Stomach (tissue), 8 donors: ENCODE measurements at regions not wholly inside any gene's neighbourhood (a gene's known extent, or its start where the extent isn't known, plus 50 kb on each side); places are given as distances from the start of the nearest gene placed in this dataset.

Experiments
- DNase-seq, 2 donors: peaks; one replicate each; pipeline versions ENCODE4 v3.0.0 to v3.0.0-alpha.2; 2013 to 2019
- H3K27ac ChIP-seq, 5 donors: fragments of 200-600 bp in 4 of 5; sonication (generic) in 4 of 5; one replicate each; pipeline ENCODE4 v1.5.1; 2013 to 2019; ENCODE audit warnings: mild to moderate bottlenecking in 1 of 5, moderate library complexity in 1 of 5
- H3K27me3 ChIP-seq, 3 donors: fragments of 200-600 bp; sonication (generic); one replicate each; pipeline ENCODE4 v1.5.1; 2017 to 2019; ENCODE audit warnings: mixed run types in 1 of 3
- H3K36me3 ChIP-seq, 4 donors: fragments of 200-600 bp; sonication (generic); 1 replicate in 3 of 4; 2 replicates in 1 of 4; pipeline ENCODE4 v1.5.1; 2016 to 2019
- H3K4me1 ChIP-seq, 4 donors: fragments of 200-600 bp; sonication (generic); one replicate each; pipeline ENCODE4 v1.5.1; 2016 to 2019
- H3K4me3 ChIP-seq, 4 donors: fragments of 200-600 bp; sonication (generic) in 3 of 4; one replicate each; pipeline ENCODE4 v1.5.1; 2016 to 2019; ENCODE audit warnings: mild to moderate bottlenecking in 1 of 4
- H3K9me3 ChIP-seq, 4 donors: fragments of 200-600 bp; sonication (generic); one replicate each; pipeline ENCODE4 v1.5.1; 2016 to 2019
- CTCF ChIP-seq, 7 experiments: fragments of 450-650 bp in 4 of 7; fragments of 200-600 bp in 3 of 7; sonication (generic) in 3 of 7; IDR thresholded peaks; one replicate each; pipeline ENCODE4 v1.5.1; 2016 to 2019; ENCODE audit warnings: antibody characterized with exemption in 7 of 7, control low read depth in 2 of 7, mild to moderate bottlenecking in 1 of 7
- EP300 ChIP-seq: sonication (generic); formaldehyde crosslinking; IDR thresholded peaks from one replicate; pipeline ENCODE4 v1.6.1; 2017; ENCODE audit warnings: antibody characterized with exemption
- POLR2A ChIP-seq, 4 donors: fragments of 450-650 bp; IDR thresholded peaks; one replicate each; pipeline ENCODE4 v1.6.1; 2016; ENCODE audit warnings: antibody characterized with exemption in 4 of 4, control low read depth in 2 of 4, mild to moderate bottlenecking in 1 of 4, moderate library complexity in 1 of 4
- POLR2AphosphoS5 ChIP-seq, 3 donors: sonication (generic); formaldehyde crosslinking; IDR thresholded peaks; one replicate each; pipeline ENCODE4 v1.6.1; 2016; ENCODE audit warnings: antibody characterized with exemption in 3 of 3
- WGBS, 5 donors: extraction: QIAGEN DNeasy Blood & Tissue Kit in 3 of 5; methylation state at CpG; one replicate each; pipeline versions ENCODE4 v1.1.5 to v1.1.7; 2013 to 2018; 5-methylcytosine and 5-hydroxymethylcytosine counted together
- intact Hi-C: fragments of 100-400 bp; cut with DNase I; formaldehyde crosslinking; loops from one replicate; pipeline ENCODE4 v1.15.1; 2023; ENCODE audit warnings: low total_unique reads
- donor health status: healthy with polysubstance abuse.
- donor health status: Bipolar disorder and iron deficiency.
- donor health status: healthy.

GRCh38 chr6:163835439-163836171 is 421.1 kb downstream of the QKI start:
- TF ChIP-seq EP300, result no peak
- no peak for TF ChIP-seq CTCF (IDR thresholded peaks at IDR 0.05)
- no peak for TF ChIP-seq POLR2A (IDR thresholded peaks at IDR 0.05)
- no peak for TF ChIP-seq POLR2AphosphoS5 (IDR thresholded peaks at IDR 0.05)
- Histone ChIP-seq H3K36me3 (no peaks in the 10 kb centered on the region), H3K4me1 (peaks cover 0 to 13% (median 4%) of the 10 kb centered on the region in 4 donors), H3K27me3 (peaks cover 0 to 8% (median 0%) of the 10 kb centered on the region in 3 donors), H3K27ac (no peak overlapping the region), H3K9me3 (peaks cover 0 to 7% (median 0%) of the 10 kb centered on the region in 4 donors), H3K4me3 (no peak overlapping the region)
- 80 to 88% (median 82%) methylated on average over 13 of the region's 13 CpGs for WGBS, 5 donors
- no peak for DNase-seq
- intact Hi-C loops, result no loop called here

- DNase-seq, result no peak
- no peak overlapping the region for H3K4me3 ChIP-seq
- TF ChIP-seq CTCF (IDR thresholded peaks at IDR 0.05) (no peak), POLR2A (IDR thresholded peaks at IDR 0.05) (no peak), EP300 (no peak), POLR2AphosphoS5 (IDR thresholded peaks at IDR 0.05) (no peak)
- H3K9me3 ChIP-seq, result peaks cover 0 to 7% (median 0%) of the 10 kb centered on the region in 4 donors
- intact Hi-C loops, result no loop called here
- peaks cover 0 to 13% (median 4%) of the 10 kb centered on the region in 4 donors for H3K4me1 ChIP-seq
- no peak overlapping the region for H3K27ac ChIP-seq
- H3K27me3 ChIP-seq, result peaks cover 0 to 8% (median 0%) of the 10 kb centered on the region in 3 donors
- WGBS, 5 donors, result 71 to 91% (median 84%) methylated on average over 23 to 46 of the region's 46 CpGs
- H3K36me3 ChIP-seq, result no peaks in the 10 kb centered on the region
These were observed 419.9 kb downstream of the QKI start for GRCh38 chr6:163834226-163834970.

GRCh38 chr6:163831736-163832135 is 417.2 kb downstream of the QKI start:
- intact Hi-C loops, result no loop called here
- H3K9me3 ChIP-seq, result peaks cover 0 to 7% (median 0%) of the 10 kb centered on the region in 4 donors
- H3K4me1 ChIP-seq, result no peaks in the 10 kb centered on the region
- peaks cover 0 to 14% (median 0%) of the 10 kb centered on the region in 3 donors for H3K27me3 ChIP-seq
- TF ChIP-seq POLR2AphosphoS5 (IDR thresholded peaks at IDR 0.05) (no peak), POLR2A (IDR thresholded peaks at IDR 0.05) (no peak), CTCF (IDR thresholded peaks at IDR 0.05) (no peak), EP300 (no peak)
- H3K4me3 ChIP-seq, result no peak overlapping the region
- H3K36me3 ChIP-seq, result no peaks in the 10 kb centered on the region
- WGBS, 5 donors, result 73 to 96% (median 89%) methylated on average over 2 of the region's 2 CpGs
- DNase-seq, result no peak
- H3K27ac ChIP-seq, result no peak overlapping the region

GRCh38 chr6:163830641-163831040 is 416.1 kb downstream of the QKI start:
- no peaks in the 10 kb centered on the region for H3K36me3 ChIP-seq
- DNase-seq, result no peak
- 70 to 93% (median 74%) methylated on average over 3 to 4 of the region's 4 CpGs for WGBS, 5 donors
- peaks cover 0 to 14% (median 0%) of the 10 kb centered on the region in 3 donors for H3K27me3 ChIP-seq
- no peak overlapping the region for H3K4me3 ChIP-seq
- no peak for TF ChIP-seq EP300
- TF ChIP-seq CTCF (IDR thresholded peaks at IDR 0.05), result no peak
- no peak for TF ChIP-seq POLR2AphosphoS5 (IDR thresholded peaks at IDR 0.05)
- no peak for TF ChIP-seq POLR2A (IDR thresholded peaks at IDR 0.05)
- intact Hi-C loops, result no loop called here
- no peaks in the 10 kb centered on the region for H3K4me1 ChIP-seq
- no peak overlapping the region for H3K27ac ChIP-seq
- H3K9me3 ChIP-seq, result peaks cover 0 to 7% (median 0%) of the 10 kb centered on the region in 4 donors
